ENCODE measurements at regions not wholly inside any gene's neighbourhood (a gene's known extent, or its start where the extent isn't known, plus 50 kb on each side); places are given as distances from the start of the nearest gene placed in this dataset.
"Not testable (repeated sequence)": the region's sequence is repeated elsewhere in the genome, so short reads cannot be mapped to it uniquely, and the experiment has no call there.

- no peak for DNase-seq
Observed at GRCh38 chr20:60759651-60760050, 492.4 kb upstream of the CDH4 start.

- no peak for DNase-seq
Observed at GRCh38 chr20:60760256-60761000, 491.6 kb upstream of the CDH4 start.

DNA sequence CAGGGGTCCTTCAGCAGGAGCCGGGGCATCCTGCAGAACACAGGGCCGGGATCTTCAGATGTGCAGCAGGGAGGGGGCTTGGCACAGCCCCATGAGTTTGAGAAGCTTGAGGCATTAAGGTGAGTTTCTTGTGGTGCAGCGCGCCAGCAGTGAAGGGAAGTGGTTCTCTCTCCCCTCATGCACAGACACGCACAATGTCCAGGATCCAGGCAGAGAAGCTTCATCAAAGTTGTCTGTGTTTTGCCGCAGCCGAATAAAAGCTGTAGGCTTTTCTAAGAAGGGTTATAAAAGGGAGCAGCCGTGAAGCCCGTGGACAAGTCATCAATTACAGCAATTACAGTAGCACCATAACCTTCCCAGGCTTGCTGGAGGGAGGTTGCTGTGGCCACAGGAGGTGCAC is 491.0 kb upstream of the CDH4 start:
- DNase-seq = no peak

DNA sequence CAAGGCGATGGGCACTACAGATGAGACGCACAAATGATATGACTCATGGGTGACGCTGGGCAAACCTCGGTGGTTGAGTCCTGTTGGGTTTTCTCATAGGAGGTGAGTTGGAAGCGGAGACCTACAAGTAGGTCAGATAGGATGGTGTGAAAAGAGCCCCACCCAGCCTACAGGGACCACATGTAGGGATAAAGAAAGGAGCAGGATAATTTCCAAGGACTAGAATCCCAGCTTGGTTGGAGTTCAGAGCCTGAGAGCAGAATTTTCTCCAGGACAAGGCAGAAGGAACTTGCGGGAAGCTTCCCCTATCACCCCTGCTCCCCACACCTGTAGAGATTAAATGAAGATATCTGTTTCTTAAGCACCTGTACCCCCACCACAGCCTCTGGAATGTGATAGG is 489.7 kb upstream of the CDH4 start:
- no peak for DNase-seq

- DNase-seq = no peak
Observed at GRCh38 chr20:60764328-60764727, 487.7 kb upstream of the CDH4 start.

- no peak for DNase-seq
Observed at GRCh38 chr20:60764771-60765170, 487.3 kb upstream of the CDH4 start.

DNA sequence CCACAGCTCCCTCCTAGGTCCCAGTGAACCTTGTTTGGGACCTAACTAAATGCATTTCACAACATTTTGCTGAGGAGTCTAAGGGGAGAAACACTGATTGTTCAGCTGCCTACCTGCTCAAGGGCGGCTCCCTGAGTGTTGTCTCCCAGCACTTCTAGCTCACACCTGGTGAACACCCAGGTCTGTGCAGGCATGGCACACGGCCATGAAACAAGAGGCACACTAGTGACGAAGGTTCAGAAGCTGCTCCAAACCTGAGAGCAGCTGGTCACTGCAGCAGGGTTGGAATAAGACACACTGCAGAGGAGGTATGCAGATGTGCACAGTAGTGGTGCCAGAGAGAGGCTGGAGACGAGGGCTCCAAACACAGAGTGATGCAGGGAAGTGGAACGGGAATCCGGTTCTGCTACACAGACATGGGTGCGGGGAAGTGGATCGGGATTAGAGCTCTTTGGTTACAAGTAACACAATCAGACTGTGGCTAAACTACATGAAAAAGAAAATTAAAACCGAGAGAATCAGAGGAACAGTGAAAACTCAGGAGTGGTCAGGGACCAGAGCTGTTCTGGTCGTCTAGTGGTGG is 486.1 kb upstream of the CDH4 start:
- no peak for DNase-seq

DNA sequence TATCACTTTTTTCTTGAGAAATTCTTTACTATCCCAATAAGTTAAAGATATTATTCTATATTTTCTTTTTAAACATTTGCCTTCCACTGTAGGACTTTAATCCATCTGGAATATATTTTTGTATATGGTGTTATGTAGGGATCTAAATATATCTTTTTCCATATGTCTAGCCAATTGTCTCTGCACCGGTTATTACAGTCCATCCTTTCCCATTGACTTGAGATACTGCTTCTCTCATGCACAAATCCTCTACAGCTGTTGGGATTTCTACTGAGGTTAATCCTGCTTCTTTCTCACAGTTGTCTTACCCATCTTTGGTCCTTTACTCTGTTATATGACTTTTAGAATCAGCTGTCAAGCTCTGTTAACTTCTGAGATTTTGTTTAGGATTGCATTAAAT is 483.8 kb upstream of the CDH4 start:
- DNase-seq = no peak

- no peak for DNase-seq
Observed at GRCh38 chr20:60780388-60781025, 471.6 kb upstream of the CDH4 start.

GRCh38 chr20:60782959-60783625 is 469.0 kb upstream of the CDH4 start:
- no peak for DNase-seq

DNA sequence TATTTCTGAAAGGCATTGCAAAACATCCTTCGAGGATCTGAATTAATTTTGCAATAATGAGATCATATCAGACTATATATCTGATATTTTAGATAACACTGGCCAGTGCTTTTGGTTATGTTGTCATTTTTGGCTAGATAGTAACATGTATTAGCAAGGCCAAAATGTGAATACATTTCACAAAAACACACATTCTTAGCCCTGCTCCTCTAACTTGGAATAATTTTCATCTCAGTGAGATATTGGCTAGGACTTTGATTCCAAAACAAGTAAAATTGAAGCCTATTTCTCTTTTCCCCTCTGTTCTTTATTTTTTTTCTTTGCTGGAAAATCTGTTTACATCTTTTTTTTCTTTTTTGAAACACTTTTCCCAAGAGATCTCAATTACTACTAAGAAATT is 466.8 kb upstream of the CDH4 start:
- no peak for DNase-seq

DNA sequence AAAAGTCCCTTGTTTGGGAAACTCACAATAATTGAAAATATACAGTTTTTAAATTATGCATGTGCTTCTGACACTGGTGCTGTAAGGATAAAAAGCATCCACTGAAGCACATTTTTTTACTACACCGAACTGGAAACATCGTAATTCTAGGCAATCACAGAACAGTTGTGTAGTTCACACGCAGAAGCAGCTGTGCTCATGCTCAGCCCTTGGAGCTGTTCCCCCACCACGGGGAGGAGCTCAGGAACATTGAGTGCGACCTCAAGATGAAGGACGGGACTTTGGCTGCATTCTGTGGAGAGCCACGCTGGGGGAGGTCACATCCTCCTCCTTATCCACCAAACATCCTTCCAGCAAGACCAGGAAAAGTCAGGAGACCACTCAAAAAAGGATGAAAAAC is 466.3 kb upstream of the CDH4 start:
- DNase-seq = no peak

GRCh38 chr20:60786686-60787217 is 465.3 kb upstream of the CDH4 start:
- DNase-seq = no peak

DNA sequence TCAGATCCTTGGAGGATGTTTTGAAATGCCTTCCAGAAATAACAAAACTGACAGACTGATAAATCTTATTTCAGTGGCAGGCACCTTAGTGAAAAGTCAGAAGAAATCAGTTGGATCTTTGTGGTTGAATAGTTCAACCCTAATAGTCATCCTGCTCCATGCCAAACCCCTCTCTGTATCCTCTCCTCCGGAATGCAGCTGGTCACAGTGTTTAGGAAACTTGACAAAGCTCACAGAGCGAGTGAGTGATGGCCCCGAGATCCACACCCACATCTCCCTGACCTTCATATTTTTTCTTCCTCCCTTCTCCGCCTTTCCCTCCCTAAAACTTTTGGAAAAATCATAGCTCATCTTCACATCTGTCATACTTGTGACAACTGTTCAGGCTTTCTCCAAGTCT is 464.8 kb upstream of the CDH4 start:
- DNase-seq = no peak

GRCh38 chr20:60788070-60788469 is 464.0 kb upstream of the CDH4 start:
- no peak for DNase-seq

DNA sequence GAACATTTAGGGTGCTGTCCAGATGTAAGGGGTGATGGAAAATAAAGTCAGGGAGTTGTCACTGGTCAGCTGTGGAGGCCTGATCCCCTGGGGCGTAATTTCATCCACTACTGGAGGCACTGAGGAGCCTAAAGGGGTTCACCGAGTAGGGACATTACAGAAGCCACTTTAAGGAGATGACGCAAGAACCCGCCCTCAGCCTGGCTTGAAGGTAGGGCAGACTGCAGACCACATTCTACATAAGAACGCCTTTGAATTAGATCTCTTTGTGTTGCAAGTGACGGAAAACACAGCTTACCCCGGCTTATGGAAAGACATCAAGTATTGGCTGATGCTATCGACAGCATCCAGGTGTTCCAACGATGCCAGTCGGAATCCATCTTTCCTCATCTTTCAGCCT is 462.7 kb upstream of the CDH4 start:
- no peak for DNase-seq

GRCh38 chr20:60790339-60790738 is 461.7 kb upstream of the CDH4 start:
- DNase-seq = not testable (repeated sequence)

DNA sequence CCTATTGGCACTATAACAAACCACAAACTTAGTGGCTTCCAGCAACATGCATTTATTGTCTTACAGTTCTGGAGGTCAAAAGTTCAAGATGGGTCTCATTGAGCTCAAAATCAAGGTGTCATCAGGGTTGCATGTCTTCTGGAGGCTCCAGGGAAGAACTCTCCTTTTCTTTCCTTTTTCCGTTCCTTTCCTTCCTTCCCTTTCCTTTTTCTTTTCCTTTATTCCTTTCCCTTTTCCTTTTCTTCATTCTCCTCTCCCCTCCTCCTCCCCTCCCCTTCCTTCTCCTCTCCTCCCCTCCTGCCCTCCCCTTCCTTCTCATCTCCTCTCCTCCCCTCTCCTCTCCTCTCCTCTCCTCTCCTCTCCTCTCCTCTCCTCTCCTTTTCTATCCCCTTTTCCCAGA is 460.2 kb upstream of the CDH4 start:
- no peak for DNase-seq

DNA sequence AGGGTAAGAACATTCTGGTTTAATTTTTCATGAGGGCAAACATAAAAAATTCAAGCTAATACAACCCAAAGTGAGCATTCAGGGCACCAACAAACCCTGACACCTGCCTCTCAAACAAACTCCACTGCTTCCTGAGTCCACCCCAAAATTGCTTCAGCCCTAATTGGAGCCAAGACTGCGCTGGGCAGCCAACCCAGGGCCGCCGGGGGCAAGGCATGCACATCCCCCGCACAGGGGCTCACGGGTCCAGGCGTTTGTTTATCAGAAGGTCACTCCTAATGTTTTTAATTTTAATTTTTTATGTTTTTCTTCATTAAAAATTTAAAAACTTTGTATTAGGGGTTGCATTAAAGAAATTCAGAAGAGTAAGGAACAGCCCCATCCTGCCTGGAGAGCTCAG is 459.1 kb upstream of the CDH4 start:
- no peak for DNase-seq

- no peak for DNase-seq
Observed at GRCh38 chr20:60794674-60795073, 457.4 kb upstream of the CDH4 start.

DNA sequence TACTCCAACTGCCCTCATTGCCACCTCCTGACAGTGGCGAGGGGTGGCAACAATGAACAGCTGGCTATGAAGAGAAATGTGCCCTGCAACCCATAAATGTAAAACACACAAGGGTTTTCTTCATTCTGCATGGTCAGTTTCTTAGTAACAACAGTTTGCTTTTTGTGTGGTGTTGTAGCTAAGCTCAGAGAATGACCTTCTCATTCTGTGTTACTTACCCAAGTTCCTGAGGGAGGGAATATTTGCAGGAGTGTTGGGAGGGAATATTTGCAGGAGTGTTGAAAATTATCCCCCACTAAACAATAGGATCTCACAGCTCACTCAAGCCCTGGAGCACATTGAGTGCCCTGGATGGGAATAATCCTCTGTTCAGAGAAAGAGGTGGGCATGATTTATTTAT is 456.4 kb upstream of the CDH4 start:
- no peak for DNase-seq

DNA sequence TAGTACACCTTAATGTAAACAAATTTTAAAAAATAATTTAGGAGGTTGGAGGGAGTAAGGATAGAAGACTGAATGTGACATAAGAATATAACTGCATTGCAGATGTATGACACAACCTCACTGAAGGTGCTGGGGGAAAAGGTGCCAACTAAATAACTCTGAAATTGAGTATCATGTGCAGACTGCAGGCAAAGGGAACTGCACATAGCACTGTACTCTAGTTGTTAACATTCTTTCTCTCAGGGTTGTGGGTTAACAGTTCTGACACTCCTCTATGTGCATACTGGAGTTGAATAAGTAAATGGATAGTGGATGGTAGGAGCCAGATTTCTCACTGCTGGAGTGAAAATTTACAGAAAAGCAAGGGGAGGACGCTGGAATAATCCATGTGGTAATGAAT is 451.9 kb upstream of the CDH4 start:
- DNase-seq = no peak

GRCh38 chr20:60802676-60803075 is 449.4 kb upstream of the CDH4 start:
- no peak for DNase-seq
